SIG-M5 treated with dmso at 0.1 percent for 504 hours (cell line): ENCODE measurements at regions not wholly inside any gene's neighbourhood (a gene's known extent, or its start where the extent isn't known, plus 50 kb on each side); places are given as distances from the start of the nearest gene placed in this dataset.
"Not testable (repeated sequence)": the region's sequence is repeated elsewhere in the genome, so short reads cannot be mapped to it uniquely, and the experiment has no call there.

Source experiments
- DNase-seq: peaks from one replicate; lab custom pipeline; 2025; ENCODE audit not compliant: unreplicated experiment; lab: John Stamatoyannopoulos, UW

DNA sequence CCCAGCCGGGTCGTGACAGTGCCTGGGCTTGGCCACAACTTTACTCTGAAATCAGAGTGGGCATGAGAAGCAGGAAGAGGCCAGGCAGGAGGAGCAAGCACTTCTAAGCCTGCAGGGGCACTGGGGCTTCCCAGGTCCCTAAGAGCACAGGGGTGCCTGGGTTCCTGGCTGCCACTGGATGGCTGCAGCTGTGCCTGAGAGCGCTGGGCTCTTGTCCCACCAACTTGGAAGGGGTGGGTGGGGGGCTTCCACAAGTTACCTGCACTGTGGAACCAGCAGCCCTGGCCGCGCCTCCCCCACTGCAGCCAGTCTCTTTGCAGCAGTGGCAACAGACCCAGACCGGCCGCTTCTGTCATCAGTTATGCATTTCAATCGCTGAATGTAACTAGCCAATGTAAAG, 434.7 kb upstream of the GRM3 start:
- DNase-seq = no peak

DNA sequence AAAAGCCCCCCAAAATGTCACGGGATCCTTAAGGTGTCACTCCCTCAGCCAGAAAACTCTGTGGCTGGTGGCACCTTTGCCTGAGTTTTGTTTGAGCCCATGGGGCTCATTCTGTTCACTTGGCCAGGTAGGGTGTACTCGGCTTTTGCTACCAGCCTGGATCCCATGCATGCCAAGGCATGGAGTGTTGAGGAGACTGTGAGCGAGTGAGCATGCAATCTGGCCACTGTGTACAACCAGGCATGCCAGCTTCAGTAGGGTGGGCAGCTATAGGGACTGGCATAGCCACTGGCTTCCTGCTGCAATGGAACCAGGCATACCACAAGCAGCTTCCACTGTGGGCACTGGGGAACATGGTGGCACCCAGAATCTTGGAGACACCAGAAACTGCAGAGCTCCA, 436.0 kb upstream of the GRM3 start:
- DNase-seq = no peak

DNA sequence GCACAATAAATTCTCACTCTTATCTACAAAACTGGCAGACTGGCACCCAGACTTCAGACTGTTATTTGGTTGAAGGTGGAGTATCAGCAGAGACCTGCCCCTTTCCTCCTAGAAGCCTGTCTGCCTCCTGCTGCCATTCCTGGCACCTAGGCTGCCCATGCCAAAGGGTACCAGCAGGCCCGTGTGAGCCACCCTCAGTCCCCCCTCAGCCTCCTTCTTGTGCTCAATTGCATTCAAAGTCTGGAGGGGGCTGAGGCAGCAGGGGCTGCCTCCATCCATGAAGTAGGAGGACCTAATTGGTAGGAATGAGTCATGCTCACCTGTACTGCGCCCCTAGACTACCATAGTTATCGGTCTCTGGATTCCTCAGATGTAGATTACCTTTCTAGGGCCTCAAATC, 440.9 kb upstream of the GRM3 start:
- DNase-seq = no peak

DNA sequence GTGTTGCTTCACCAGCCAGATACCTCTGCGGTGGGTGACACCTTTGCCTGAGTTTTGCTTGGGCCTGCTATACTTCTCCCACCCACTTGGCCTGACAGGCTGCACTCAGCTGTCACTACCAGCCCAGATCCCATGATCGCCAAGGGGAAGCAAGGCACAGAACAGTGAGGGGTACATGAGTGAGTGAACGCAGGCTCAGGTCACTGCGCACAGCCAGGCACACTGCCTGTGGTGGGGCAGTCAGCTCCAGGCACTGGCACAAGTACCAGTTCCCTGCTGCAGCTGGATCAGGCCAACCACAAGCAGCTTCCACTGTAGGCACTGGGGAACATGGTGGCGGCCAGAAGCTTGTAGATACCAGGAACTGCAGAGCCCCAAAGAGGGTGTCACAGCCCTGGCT, 441.9 kb upstream of the GRM3 start:
- no peak for DNase-seq

DNA sequence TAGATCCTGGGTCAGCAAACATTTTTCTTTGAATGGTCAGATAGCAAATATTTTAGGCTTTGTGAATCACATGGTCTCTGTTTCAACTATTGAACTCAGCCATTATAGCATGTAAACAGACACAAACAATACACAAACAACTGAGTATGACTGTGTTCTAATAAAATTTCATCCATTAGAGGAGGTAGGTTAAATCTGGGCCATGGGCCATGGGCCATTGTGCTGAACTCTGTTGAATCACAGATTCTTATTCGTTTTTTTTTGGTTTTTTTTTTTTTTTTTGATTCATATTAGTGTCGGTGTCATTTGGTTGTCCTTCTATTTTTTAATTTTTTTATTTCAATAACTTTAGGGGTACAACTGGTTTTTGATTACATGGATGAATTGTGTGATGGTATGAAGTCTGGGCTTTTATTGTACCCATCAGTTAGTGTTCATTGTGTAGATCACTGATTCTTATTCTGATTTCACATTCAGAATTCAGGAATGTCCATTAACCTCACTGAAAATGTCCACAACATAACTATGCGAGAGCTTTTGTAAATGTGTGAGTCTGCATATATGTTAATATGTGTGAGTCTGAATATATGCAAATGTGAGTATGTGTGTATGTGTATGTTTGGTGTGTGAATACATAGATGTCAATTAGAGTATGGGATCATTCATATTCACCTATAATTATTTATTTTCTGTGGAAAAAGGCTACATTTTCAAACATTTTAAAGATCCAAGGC, 443.7 kb upstream of the GRM3 start:
- DNase-seq = no peak

DNA sequence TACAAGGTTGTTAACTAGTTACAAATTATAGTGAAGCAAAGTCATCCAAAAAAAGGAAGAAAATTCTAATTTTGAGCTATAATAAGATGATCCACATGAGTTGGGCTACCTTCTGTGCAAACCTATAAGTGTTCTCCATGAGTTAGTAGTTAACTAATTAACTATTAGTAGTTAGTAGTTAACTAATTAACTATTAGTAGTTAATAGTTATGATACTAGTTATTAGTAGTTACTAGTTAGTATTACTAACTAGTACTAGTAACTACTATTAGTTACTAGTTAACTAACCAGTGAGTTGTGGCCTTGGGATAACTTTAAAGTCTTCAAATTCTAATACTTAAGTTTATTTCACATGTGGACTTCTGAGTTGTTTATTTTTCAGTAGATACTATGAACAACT, 453.4 kb upstream of the GRM3 start:
- no peak for DNase-seq

DNA sequence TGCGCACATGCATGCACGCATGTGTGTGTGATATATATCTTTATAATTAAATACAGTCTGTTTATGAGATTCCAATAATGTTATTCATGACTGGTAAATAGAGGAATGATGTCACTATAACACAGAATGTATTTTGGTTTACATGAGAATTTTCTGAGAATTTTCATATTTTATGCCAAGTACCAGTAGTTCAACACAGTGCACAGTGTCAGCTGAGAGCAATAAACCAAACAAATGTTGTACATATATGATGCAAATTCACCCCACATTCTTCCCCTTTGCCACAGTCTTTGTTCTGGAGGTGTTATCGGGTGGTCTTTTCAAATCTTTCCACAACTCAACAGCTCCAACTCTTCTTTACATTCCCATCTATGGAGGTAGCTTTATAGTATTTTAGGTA, 462.2 kb upstream of the GRM3 start:
- DNase-seq = no peak

DNA sequence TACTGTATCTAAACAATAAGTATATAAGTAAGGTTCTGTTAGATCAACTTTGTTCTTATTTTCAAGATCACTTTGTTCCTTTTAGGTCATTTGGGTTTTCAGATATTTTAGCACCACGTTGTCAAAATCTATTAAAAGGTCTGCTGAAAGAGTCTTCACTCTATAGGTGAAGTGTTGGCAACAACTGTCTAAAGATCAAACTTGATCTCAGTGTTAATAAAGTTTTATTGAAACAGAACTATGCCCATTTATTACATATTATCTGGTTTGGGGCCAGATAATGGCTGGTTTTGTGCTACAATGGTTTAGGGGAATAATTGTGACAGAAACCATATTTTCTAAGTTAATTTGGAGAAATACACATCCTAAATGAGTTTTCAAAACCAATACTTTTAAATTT, 478.9 kb upstream of the GRM3 start:
- no peak for DNase-seq

DNA sequence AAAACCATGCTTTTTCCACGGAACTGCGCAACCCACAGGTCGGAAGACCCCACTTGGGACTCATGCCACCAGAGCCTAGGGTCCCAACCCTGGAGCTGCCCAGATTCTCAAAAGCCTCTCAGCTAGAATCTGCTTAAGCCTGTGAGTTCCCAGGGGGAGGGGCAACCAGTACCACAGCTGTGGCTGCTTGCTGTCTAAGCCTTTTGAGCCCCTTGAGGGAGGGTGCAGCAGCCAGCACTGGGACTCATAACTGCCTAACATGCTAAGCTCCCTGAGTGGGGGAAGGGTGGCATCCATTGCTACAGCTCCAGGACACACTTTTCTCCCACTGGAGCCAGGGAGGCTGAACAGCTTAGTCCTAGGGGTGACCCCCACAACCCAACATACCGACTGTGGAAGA, 485.6 kb upstream of the GRM3 start:
- no peak for DNase-seq

DNA sequence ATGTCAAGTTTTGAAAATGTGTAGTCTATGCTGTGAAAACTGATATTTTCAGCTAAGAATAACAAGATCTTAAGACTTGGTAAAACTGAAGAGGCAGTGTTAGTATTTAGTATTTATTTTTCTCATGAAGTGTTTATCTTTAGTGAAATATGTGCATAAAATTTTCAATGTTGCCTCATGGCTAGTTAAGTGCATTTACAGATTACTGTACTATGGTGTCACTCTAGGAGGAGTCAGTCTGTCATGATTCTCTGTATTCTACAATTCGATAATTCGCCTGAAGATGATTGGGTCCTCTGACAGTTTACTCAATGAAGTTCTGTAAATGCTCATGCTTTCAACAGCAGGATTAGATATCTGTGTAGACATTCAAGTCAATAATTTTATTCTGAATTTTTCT, 488.1 kb upstream of the GRM3 start:
- DNase-seq = no peak

DNA sequence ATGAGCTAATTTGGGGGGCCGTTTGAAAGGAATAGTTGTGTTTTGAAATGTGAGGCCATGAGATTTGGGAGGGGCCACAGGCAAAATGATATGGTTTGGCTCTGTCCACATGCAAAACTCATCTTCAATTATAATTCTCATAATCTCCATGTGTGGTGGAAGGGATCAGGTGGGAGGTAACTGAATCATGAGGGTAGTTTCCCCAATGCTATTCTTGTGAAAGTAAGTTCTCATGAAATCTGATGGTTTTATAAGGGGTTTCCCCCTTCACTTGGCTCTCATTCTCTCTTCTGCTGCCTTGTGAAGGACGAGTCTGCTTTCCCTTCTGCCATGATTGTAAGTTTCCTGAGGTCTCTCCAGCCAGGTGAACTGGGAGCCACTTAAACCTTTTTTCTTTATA, 490.8 kb upstream of the GRM3 start:
- no peak for DNase-seq

DNA sequence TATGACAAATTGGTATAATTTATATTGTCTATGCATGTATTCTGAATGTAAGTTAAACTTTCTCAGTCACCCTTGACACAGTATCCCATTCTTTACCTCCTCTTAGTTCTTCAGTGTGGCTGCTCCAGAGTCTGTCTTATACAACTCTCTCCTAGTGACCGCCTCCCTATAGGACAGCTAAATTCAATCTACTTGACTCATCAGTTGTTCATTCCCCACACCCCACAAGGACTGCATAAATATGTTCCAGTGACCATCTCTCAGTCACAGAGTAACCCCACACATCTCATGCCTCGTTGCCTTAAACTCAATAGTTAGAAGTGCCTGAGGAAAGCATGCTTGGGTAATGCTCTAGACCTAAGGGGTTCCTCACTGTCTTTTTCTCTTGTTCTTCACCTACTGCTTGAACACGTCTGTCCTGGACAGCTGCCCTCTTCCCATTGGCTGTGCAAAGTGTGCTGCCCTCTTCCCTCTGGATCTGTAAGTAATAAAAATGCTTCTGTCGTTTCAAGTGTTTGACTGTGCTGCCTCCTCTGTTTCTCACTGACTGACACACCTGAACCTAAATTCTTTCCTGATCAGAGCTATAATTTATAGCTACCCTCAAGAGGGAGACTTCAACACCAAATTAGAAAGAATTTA, 494.6 kb upstream of the GRM3 start:
- DNase-seq = no peak

DNA sequence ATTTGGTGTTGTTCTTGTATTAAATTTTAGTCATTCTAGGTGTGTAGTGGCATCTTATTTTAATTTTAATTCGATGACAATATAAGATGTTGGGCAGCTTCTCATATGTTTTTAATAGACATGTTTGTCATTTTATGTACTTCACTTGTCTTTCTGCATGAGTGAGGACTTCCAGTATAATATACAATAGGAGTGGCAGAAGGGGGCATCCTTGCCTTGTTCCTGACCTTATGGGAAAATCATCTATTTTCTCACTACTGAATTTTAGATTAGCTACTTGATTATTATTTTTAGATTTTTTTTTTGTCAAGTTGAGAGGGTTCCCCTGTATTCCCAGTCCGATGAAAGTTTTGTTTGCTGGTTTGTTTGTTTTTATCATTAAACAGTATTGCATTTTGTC, 495.2 kb upstream of the GRM3 start:
- DNase-seq = no peak

DNA sequence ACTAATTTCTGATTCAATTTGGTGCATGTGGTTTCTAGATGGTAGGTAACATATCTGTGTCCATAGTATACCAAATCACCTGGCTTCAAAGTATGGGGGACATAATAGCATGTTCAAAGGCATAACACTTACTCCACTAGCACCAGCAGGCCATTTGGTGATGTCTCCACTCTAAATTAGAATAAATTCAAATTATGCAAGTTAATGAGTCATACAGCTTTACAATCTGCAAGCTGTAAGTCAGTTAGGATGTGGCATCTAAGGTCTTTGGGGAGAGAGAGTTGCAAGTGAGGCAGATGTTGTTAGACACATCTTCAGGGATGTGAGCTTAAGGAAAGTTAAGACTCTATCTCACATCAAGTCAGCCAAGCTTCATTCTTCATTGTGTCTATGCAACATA, 506.4 kb upstream of the GRM3 start:
- DNase-seq = no peak

DNA sequence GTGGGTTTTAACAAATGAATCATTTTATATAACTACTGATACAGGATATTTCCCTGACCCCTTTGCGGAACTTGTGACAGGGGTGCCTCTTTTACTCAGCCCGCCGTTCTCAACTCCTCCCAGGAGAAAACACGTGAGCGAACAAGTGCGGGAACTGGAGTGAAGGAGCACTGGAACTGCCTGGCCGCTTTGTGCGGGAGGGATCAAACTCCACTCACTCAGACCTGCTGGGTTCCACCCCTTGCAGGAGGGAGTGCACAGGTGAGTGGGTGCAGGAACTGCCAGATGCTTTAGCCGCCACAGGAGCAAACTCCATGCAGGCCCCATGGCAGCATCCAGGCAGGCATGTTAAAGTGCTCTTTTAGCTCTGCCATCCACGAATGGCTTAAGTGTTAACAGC, 513.4 kb upstream of the GRM3 start:
- DNase-seq = no peak

DNA sequence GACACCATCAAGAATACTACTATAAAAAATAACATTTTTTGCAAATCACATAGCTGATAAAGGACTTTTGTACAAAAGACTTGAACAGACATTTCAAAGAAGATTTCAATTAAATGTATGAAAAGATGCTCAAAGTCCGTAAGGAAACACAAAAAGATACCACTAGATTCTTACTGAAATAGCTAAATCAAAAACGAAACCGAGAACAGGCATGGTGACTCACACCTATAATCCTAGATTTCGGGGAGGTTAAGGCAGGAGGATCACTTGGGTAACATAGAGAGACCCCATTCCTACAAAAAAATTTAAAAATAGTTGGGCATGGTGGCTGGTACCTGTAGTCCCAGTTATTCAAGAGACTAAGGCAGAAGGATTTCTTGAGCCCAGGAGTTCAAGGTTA, 520.2 kb upstream of the GRM3 start:
- DNase-seq = no peak

DNA sequence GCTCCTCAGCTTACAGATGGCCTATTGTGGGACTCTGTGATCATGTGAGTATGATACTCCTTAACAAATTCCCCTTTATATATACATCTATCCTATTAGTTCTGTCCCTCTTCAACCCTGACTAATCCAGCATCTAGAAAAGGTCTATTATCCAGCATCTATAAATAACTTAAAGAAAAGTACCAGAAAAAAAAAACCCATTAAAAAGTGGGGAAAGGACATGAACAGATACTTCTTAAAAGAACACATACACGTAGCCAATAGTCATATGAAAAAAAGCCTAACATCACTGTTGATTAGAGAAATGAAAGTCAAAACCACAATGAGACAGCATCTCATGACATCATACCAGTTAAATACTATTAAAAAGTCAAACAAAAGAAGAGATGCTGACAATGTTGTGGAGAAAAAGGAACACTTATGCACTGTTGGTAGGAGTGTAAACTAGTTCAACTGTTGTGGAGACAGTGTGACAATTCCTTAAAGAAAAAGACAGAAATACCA, 549.5 kb upstream of the GRM3 start:
- DNase-seq = no peak

DNA sequence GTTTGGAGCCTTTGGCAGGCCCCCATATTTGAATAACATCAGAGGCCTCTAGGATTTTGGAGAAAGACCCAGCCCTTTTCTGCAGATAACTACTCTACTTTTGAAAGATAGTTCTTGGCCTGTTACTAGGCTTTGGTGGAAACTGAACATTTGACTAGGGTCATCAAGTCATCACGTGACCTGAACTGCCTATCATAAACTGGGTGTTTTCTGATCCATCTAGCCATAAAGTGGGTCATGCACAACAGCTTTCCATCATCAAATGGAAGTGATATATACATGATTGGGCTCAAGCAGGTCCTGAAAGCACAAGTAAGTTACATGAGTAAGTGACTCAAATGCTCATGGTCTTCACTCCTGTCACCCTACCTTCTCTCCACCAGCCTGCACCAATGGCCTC, 552.3 kb upstream of the GRM3 start:
- DNase-seq = no peak

DNA sequence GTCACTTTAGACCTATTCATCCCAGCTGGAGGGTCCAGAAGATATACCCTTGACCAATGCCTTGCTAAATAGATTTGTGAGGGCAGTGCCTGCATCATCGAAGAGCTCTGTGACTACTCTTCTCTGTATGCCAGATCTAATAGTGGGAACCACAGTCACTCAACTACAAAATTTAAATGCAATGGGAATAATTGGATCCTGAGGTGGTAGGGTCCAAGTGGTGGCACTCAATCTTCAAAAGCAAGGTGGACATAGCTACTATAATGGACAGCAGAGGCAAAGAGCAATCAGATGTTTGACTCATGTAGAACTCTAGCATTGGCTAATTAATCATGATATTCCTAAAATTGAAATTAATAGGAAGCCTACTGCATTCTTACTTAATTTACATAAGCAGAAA, 554.3 kb upstream of the GRM3 start:
- DNase-seq = no peak

DNA sequence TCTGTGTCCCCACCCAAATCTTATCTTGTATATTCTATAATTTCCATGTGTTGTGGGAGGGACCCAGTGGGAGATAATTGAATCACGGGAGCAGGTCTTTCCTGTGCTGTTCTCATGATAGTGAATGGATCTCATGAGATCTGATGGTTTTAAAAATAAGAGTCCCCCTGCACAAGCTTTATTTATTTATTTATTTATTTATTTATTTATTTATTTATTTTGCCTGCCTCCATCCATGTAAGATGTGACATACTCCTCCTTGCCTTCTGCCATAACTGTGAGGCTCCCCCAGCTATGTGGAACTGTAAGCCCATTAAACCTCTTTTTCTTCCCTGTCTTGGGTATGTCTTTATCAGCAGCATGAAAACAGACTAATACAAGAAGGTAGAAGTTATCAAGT, 579.1 kb upstream of the GRM3 start:
- not testable (repeated sequence) for DNase-seq

DNA sequence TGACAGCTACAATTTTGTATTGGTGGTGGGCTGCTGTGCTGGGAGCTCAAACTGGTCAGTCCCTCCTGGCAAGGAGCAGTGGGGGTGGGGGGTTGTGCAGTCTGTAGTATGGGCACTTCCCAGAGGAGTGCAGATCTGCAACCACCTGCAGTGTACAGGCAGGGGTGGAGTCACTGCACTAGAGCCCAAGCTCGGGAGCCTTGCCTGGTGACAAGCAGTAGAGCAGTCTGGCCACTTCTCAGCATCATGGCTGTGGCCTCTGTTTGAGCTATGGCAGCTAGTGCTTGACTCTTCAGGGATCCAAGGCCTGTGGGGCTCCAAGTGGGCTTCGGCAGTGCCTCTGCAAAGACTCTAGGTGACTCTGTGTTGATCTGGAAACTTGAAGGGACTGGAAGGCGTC, 585.1 kb upstream of the GRM3 start:
- no peak for DNase-seq

DNA sequence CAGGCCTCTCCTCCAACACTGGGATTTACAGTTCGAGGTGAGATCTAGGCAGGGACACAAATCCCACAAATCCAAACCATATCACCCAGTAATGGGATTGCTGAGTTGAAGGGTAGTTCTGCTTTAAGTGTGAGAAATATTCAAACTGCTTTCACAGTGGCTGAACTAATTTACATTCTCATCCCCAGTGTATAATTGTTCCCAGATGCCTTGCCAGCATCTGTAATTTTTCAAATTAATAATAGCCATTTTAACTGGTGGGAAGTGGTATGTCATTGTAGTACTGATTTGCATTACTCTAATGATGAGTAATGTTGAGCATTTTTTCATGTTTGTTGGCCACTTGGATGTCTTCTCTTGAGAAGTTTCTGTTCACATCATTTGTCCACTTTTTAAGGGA, 592.8 kb upstream of the GRM3 start:
- DNase-seq = no peak

DNA sequence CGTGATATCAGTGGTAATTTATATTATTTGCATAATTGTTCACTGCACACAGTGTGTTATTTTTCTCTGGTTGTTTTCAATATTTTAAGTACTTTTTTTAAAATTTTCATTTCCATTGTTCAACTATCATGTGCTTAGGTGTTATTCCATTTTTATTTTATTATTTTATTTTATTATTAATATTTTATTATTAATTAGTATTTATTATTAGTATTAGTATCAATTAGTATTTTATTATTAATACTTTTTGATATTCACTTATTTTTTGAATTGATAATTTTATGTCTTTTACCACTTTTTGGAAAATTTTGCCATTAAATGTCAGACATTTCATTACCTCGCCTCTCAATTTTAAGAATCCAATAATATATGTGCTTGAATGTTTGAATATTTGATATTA, 593.8 kb upstream of the GRM3 start:
- no peak for DNase-seq
